Head of caudate nucleus (tissue), 42 donors: ENCODE measurements at regions not wholly inside any gene's neighbourhood (a gene's known extent, or its start where the extent isn't known, plus 50 kb on each side); places are given as distances from the start of the nearest gene placed in this dataset.

Experiments used
- DNase-seq, 42 donors: peaks; one replicate each; pipeline versions ENCODE4 v3.0.0 to v3.0.0-alpha.2; 2020 to 2021; ENCODE audit warnings: mixed read lengths in 7 of 42
- intact Hi-C: fragments of 100-400 bp; cut with DNase I; formaldehyde crosslinking; loops from one replicate; pipeline ENCODE4 v1.15.0; 2022

DNA sequence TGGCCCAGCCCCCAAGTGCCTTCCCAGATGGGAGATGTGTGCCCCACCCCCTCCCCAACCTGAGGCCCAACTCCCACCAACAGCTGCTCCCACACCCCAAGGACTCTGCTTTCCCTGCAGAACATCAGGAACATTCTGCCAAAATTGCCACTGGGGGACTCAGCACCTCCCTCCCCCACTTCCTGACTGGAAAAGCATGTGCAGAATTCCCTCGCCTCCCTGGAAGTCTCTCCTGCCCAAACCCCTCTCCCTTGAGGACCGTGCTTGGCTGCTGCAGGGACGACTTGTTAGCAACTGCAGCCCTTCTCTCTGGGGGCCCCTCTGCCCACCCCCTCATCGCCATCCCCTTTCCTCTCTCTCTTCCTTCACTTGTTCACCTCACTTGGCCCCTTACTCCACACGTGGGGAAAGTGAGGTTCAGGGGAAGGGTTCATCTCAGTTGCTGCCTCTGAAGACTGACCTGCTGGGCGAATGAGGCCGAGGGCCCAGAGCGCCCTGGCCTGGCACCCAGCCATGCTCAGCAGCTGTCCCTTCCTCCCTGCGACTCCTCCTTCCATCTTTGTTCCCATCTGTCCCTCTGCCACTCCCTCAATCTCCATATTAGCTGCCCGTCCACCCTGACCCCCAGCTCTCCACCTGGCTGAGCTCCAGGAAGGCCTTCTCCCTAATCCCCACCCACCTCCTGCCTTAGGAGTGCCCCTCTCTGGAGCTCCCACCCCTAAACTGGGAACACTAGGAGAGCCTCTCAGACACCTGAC, 105.1 kb downstream of the CHST1 start:
- no peak for DNase-seq
- intact Hi-C loops, result no loop called here

DNA sequence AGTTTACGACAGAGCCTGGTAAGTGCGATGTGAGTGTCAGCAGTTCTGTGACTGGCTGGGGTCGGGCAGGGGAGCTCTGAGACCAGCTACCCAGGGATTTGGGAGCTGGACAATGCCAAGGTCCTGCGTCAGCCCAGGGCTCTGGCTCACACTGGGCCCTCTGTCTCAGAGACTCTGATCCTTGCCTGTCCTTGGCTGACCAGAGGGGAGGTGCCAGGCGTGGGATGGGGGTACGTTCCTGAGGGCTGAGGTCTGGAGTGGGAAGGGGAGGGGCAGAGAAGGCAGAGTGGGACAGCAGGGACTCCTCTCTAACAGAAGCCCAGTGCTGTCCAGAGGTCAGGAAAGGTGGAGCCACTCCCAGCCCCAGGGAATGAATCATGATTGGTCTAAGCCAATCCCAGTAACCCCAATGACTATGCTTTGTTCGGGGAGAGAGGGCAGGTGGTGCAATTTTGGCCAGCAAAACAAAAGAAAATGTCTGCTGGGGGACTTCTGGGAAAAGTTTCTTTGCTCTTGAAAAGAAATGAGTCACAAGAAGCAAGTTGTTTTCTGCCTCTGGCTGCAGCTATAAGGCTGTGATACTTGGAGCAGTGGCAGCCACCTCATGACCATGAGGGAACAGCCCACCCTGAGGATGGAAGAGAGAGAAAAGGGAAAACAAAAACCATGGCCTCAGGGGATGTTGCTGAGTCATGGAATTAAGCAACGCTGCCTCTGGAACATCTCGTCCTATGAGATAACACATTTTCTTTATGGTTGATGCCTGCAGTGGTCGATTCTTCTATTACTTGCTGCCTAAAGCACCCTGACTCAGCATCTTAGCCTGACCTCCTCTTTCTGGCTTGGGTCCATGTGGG, 108.3 kb downstream of the CHST1 start:
- intact Hi-C loops, result no loop called here
- DNase-seq, result peak in 3 of 42 donors; percentile 11 to 62 (median 53)

DNA sequence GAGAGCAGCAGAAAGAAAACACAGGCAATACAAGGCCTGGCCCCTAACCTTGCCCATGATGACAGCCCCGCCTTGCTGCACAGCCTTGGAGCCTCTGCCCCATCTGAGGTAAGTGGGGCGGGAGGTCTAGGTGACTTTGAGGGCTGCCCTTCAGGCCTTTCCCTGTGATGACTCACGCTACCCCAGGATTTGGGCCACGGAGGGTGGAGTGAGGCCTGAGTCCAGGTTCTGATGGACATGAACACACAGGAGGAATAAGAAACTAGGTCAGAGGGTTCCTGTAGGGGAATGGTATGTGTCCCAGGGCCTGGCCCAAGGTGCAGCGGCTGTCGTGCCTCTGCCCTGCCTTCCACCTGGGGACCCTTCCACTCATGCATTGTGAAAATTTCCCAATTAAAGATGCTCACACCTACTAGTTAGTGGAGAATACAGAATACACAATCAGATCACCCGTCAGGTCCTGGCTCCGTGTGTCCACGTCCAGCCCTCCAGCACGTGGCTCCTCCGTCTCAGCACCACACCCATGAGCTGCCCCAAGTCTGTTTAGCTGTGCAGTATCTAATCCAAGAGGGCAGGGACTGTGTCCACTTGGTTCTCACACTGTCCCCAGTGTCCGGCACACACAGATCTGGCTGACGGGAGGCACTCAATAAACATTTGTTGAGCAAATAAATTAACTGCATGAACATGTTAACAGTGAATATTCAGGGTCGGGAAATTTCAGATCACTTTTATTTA, 111.0 kb downstream of the CHST1 start:
- peak in 1 of 42 donors; percentile 26 for DNase-seq
- intact Hi-C loops, result no loop called here

DNA sequence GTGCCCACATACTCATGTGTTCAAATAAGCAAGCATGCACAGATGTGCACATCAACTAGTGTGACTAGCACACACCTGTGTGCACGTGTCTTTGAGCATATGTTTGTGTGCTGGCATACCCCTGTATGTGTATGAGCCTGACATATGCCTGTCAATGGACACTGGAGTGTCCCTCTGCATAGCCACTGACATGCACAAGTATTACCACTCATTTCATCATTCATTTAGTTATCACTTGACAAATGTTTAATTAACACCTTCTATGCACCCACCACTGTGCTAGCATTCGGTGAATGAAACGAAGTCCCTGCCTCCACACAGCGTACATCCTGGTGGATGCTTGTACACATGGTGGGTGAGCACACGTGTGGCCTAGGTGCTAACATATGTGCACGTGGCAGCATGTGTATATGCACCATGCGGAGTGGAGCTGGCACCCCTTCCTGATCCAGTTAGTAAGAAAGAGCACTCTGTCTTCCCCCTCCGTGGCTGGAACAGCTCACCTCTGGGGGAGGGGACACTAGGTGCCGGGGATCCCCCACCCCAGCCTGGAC, 112.0 kb downstream of the CHST1 start:
- DNase-seq, result no peak
- intact Hi-C loops, result no loop called here

DNA sequence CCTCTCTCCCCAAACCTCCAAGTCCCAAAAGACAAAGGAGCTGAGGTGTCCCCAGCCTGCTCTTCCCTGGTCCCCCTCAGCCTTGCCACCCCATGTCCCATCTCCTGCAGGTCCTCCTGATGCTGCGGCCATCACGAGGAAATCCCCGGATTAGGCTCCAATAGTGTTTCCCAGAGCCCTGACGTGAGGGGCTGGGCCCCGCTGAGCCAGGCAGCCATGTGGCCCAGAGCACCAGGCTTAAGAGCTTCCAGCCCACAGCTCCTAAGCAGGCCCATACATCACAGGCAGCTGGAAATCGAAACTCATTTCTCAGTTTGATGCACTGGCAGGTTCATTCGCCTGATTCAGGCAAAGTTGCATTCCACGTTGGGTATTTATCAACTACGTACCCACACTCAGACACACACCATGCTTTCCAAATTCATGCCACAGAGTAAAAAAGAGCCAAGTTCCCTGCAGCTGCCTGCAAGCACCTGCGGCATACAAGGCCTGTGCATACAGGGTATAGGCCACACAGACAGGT, 114.2 kb downstream of the CHST1 start:
- no peak for DNase-seq
- intact Hi-C loops, result no loop called here

DNA sequence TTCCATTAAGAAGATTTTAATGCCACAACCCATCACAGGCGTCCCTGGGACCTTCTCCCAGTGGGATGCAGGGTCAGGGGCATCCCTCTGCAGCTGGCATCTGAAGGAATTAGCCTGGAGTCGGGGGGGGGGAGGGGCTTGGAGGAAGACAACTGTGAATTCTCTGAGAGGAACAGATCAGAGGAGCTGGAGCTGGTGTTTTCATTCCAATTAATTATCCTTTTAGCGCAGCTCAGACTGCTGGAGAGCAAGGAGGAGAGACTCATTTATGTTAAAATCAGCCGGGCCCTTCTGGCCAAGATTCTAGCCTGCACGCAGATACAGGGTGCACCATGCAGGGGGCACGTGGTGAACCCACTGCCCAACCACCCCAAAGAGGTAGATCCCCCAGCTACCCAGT, 116.2 kb downstream of the CHST1 start:
- intact Hi-C loops, result no loop called here
- no peak for DNase-seq

DNA sequence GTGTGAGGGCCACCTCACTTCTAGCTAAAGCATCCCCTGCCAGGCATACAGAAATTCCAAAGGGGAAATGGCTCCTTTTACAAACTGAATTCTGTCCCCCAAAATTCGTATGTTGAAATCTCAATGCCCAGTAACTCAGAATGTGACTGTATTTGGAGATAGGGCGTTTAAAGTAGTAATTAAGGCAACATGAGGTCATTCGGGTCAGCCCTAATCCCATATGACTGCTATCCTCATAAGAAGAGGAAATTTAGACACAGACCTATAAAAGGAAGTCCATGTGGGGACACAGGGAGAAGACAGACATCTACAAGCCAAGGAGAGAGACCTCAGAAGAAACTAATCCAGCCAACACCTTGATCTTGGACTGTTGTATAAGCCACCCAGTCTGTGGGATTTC, 119.1 kb downstream of the CHST1 start:
- DNase-seq, result no peak
- intact Hi-C loops, result no loop called here

DNA sequence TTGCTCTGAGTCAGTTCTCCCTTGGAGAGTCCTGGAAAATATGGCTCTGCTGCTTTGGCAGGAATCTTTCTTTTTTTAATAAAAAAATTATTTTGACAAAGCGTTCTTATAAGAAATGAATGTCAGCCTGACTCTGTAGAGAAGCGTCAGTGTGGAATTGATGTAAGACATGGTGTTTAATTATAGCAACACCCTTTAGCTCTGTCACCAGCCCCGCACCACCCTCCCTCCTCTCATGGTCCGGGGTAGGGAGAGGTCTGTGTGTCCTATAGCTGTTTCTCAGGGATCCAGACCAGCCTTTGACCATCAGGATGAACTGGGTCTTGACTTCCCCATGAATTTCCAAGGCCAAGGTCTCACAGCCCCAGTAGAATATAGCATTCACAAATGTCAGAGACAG, 120.6 kb downstream of the CHST1 start:
- peak in 16 of 42 donors; percentile 11 to 61 (median 36) for DNase-seq
- intact Hi-C loops, result no loop called here

DNA sequence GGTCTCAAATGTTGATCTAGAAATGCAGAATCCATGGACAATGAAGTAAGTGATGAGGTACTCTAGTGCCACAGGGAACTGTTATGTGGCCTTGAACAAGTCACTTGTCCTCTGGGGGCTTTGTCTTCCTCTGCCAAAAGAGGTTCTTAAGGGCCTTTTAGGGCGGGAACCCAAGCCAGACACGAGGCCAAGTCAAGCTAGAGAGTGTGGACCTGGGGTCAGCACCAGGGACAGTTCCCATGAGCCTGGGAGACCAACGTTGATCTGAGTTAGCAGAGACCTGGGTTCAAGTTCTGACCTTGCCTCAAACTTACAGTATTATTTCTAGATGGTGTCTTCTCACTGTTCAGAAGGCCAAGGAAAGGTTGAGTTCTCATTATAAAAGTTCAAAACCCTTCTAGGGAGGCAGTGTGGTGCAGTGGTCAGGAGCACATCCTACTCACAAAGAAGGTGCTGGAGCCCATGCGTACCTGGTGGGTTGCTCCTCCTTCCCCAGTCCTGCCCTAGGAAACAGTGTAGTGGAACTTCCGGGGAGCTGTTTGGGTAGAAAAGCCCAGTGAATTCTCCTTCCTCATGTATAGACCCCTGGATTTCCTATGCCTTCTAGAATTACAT, 121.5 kb downstream of the CHST1 start:
- intact Hi-C loops, result no loop called here
- no peak for DNase-seq

DNA sequence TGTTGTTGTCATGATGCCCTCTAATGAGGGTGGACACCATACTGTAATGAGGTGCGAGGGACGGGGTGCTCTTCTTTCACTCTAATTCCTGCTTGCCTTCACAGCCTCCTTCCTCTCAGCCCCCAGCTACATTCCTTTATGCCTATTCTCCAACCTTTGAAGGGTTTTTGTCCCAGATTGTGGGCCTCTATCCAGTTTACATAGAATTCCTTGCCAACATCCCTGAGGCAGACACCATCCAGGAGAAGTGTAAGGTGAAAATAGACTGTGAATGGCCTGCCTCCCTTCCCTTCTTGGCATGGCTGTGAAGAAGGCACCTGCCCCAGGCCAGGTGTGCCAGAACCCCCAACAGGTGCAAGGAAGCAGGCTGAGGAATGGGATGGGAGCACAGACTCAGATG, 122.3 kb downstream of the CHST1 start:
- DNase-seq, result no peak
- intact Hi-C loops, result no loop called here

DNA sequence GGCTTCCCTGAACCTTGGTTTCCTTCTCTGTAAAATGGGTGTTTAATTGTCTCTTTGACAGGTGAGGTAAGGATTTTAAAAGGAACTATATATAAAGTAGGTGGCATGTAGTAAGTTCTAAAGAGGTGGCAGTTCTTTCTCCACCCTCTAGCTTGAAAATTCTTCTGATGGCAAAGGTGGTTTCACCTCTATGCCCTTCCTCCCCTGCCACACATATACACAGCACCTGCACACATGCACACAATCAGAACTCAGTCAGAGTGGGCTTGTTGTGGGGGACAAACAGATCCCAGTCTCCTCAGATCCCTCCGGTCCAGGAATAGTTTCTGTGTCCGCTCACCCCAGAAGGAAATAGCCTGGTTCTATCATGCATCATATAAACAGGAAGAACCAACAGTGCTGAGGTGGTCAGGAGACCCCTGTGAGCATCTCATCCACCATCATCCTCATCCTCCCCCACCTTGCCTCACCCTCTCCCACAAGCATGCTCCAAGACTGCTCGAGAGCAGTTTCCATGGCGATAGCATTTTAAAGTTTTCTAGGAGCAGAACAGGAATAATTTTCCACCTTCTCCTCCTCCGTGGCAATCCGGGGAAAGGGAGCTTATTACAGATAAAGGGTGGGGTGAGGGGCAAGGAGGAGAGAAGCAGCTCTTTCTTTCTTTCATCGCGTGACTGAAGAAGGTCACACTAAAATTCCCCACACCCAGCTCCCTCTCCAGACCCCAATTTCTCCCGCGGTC, 123.6 kb downstream of the CHST1 start:
- intact Hi-C loops, result no loop called here
- peak in 39 of 42 donors; percentile 18 to 87 (median 56) for DNase-seq

DNA sequence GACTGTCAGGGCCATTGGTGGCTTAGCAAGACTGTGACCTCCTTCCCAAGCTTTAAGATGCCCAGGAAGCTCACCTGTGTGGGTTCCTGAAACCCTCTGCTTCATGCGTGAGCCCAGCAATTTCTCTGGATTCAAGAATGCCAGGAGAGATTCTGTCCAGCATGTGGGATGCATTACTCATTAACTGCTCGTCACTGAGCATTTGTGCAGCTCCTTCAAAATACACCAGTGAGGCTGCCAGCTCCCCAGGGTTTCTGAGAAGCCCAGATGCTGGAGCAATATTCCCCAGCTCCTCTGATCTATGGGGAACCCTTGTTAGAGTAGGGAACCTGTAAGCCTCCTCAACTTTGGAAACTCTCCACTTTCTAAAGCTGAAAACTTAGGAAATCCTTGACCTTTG, 126.5 kb downstream of the CHST1 start:
- DNase-seq, result no peak
- intact Hi-C loops, result no loop called here

DNA sequence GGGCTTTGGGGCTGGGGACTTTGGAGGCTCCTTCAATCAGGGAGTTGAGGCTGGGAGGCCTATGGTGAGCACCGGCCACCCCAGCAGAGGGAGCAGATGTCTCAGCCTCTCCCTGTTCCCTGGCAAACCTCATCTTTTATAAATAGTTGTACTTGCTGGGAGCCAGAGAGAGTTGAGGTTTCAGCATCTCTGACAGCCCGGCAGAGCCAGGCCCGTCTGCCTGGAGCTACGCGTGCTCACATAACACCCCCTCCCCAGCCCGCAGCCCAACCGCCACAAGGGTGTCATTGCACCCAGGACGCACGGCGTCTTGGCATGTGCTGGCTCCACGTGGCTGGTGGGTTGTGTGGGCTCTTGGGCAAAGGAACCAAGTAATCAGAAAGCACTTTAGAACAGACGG, 127.1 kb downstream of the CHST1 start:
- peak in 26 of 42 donors; percentile 15 to 70 (median 38) for DNase-seq
- intact Hi-C loops, result no loop called here

DNA sequence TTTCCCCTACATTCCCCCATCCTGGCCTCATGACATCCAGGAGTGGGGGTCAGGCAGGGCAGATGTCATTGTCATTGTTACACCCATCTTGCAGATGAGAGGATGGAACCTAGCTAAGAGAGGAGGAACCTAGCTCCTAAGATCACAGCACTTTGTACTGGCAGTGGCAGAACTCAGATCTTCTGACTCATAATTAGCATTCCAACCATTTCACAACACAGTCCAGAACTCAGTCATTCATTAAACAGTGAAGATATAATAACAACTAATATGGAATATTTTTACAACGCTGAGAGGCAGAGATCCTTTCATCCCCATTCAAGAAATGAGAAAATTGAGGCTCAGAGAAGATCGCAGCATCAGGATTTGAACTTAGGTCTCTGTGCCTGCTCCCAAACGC, 127.8 kb downstream of the CHST1 start:
- intact Hi-C loops, result no loop called here
- DNase-seq, result no peak

DNA sequence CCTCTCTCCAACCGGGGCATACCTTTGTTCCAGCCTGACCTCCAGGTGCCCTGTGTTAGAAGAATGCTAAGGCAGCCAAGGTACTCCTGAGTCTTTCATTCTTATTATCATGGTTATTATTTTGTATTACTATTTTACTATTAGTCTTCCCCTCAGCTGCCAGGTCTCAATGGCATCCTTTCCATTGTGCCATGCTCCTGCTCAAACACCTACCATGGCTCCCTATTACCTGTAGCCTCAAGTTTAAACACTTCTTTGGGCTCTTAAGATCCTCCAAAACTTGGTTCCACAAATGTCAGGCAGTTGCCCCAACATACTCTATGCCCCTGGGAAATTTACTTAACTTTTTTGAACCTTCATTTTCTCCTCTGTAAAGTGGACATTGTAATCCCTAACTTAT, 130.4 kb downstream of the CHST1 start:
- no peak for DNase-seq
- intact Hi-C loops, result no loop called here

DNA sequence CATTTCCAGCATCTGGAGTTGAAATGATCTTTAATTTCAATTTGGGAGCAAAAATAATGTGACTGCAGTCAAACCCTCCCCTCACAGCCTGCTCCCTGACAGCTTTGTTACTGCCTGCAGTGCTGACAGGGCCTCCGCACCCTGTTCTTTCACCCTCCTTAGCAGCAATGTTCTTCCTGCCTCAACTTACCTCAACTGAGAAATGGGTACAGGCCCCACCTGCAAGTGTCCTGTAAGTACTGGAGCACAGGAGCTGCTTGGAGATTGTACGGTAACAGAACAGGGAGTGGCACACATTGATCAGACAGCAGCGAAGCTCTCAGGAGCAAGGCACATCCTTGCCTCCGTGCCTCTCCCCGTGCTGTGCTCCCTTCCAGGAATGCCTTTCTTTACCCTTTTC, 131.3 kb downstream of the CHST1 start:
- DNase-seq, result no peak
- intact Hi-C loops, result no loop called here

DNA sequence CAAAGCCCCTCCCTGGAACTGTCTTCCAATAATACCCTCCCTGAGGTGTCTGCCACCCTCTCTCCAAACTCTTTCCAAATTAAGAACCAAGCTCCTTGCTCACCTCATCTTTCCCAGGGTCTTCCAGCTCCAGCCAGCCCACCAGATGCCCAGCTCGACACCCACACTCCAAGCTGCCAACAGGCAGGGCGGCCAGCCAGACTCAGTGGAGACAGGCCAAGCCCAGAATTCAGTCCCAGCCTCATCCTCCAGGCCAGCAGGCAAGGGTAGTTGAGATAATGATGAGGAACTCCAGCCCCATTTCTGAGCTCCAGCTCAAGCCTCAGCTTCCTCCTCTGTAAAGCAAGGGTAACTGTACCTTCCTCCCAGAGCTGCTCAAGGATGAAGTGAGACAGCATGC, 132.9 kb downstream of the CHST1 start:
- intact Hi-C loops, result no loop called here
- peak in 5 of 42 donors; percentile 14 to 33 (median 17) for DNase-seq

DNA sequence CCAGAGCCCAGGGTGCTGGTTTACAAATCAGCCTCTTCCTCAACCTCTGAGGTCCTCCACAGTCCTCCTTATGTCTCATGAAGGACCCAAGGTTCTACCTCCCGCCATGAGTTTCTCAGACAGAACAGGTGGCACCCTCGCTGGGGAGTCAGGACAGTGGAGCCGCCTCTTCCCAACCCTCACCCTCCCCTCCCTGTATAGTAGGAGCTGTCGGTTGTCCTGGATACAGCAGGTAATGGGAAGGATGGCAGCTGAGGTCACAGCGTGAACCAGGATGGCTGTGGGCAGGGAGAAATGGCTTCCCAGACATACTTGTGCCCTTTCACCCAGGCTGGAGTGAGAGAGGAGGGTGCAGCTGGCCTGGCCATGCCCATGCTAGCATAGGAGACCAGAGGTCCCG, 134.6 kb downstream of the CHST1 start:
- DNase-seq, result peak in 1 of 42 donors; percentile 22
- intact Hi-C loops, result no loop called here
